HL-60 (cell line): ENCODE measurements at regions not wholly inside any gene's neighbourhood (a gene's known extent, or its start where the extent isn't known, plus 50 kb on each side); places are given as distances from the start of the nearest gene placed in this dataset.
"Not testable (repeated sequence)": the region's sequence is repeated elsewhere in the genome, so short reads cannot be mapped to it uniquely, and the experiment has no call there.

Experiments
- DNase-seq, 2 experiments: peaks; one replicate each; pipeline ENCODE4 v3.0.0-alpha.2; 2010 to 2020; ENCODE audit warnings: low read depth in 1 of 2, low spot score in 1 of 2
- H3K27ac ChIP-seq: fragments of 250-450 bp; sonication (Bioruptor Pico); replicated peaks from 2 replicates; pipeline ENCODE4 v1.5.1; 2020; ENCODE audit warnings: mild to moderate bottlenecking, moderate library complexity
- H3K27me3 ChIP-seq: fragments of 250-450 bp; sonication (Bioruptor Pico); 2 replicates; pipeline ENCODE4 v1.5.1; 2021; ENCODE audit warnings: mild to moderate bottlenecking, moderate library complexity; ENCODE audit not compliant: insufficient read depth, poor library complexity, severe bottlenecking
- H3K4me3 ChIP-seq: replicated peaks from 2 replicates; pipeline ENCODE4 v1.5.1; 2011; ENCODE audit warnings: mild to moderate bottlenecking, control low read depth, low read length; ENCODE audit not compliant: insufficient read depth
- GABPA ChIP-seq: IDR thresholded peaks from 2 replicates; pipeline ENCODE4 v1.6.1; 2012; ENCODE audit warnings: low read depth
- POLR2AphosphoS5 ChIP-seq: IDR thresholded peaks from 2 replicates; pipeline ENCODE4 v1.6.1; 2012; ENCODE audit warnings: low read depth
- SPI1 ChIP-seq: IDR thresholded peaks from 2 replicates; pipeline ENCODE4 v1.6.1; 2012; ENCODE audit warnings: low read depth, mild to moderate bottlenecking, borderline replicate concordance
- TF ChIP-seq, protein P1 (sequence below): IDR thresholded peaks from 2 replicates; pipeline ENCODE4 v1.6.1; 2012; ENCODE audit warnings: low read depth; ENCODE audit not compliant: insufficient replicate concordance
- TF ChIP-seq, protein P2 (sequence below): IDR thresholded peaks from one replicate; pipeline ENCODE4 v1.5.1; 2011; ENCODE audit warnings: low read length, control low read depth, inconsistent platforms; ENCODE audit not compliant: insufficient read depth

DNA sequence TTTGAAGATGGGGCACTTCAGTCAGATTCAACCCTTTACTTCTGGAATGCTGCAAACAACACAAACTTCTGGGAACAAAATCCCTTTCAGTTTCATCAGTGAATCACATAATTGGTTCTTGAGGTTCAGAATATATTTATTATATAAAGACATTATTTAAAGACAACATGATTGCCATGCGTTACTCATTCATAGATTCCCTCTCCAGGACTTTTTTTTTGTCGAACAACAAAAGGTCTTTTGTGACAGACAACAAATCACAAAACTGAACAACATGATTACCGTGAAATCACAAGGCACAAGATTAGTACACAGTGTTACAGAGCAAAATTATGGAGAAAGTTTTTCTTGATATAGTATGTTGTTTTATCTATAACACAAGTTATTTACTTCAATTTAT is 1815.0 kb downstream of the NCAM2 start:
- H3K27ac ChIP-seq: no peak overlapping the region
- no peak for TF ChIP-seq GABPA
- no peak for DNase-seq

DNA sequence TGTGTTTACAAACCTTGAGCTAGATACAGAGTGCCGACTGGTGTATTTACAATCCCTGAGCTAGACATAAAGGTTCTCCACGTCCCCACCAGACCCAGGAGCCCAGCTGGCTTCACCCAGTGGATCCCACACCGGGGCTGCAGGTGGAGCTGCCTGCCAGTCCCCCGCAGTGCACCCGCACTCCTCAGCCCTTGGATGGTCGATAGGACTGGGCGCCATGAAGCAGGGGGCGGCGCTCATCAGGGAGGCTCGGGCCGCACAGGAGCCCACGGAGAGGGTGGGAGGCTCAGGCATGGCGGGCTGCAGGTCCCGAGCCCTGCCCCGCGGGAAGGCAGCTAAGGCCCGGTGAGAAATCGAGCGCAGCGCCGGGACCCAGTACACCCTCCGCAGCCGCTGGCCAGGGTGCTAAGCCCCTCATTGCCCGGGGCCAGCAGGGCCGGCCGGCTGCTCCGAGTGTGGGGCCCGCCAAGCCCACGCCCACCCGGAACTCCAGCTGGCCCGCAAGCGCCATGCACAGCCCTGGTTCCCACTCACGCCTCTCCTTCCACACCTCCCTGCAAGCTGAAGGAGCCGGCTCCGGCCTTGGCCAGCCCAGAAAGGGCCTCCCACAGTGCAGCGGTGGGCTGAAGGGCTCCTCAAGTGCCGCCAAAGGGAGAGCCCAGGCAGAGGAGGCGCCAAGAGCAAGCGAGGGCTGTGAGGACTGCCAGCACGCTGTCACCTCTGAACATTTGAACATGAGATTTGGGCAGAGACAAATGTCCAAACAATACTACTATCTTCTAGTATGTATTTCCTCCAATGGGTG is 1820.7 kb downstream of the NCAM2 start:
- DNase-seq, H3K27me3 ChIP-seq, H3K27ac ChIP-seq, H3K4me3 ChIP-seq: not testable (repeated sequence)

More for the DNA sequence above, 1815.0 kb downstream of the NCAM2 start:
- no peaks in the 10 kb centered on the region for H3K27me3 ChIP-seq
- H3K4me3 ChIP-seq: no peak overlapping the region

DNA sequence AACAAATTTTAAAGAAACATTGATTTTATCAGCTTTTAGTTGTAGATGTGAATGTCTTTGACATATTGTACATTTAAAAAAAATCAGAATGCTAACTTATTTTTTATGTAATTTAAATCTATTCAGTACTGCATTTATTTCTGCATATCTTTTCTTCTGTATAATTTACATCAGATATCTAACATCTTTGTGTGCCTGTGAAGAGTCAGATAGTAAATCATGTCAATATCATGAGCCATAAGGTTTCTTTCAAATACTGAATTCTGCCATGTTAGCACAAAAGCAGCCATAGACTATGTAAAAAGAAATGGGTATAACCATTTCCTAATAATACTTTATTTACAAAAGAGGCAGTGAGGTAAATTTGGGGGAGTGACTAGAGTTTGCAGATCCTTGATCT is 1829.2 kb downstream of the NCAM2 start:
- Histone ChIP-seq H3K27me3 (no peaks in the 10 kb centered on the region), H3K4me3 (no peak overlapping the region), H3K27ac (no peak overlapping the region)
- no peak for DNase-seq
- TF ChIP-seq POLR2AphosphoS5 (no peak), GABPA (no peak), SPI1 (no peak)
- TF ChIP-seq, protein P1, sequence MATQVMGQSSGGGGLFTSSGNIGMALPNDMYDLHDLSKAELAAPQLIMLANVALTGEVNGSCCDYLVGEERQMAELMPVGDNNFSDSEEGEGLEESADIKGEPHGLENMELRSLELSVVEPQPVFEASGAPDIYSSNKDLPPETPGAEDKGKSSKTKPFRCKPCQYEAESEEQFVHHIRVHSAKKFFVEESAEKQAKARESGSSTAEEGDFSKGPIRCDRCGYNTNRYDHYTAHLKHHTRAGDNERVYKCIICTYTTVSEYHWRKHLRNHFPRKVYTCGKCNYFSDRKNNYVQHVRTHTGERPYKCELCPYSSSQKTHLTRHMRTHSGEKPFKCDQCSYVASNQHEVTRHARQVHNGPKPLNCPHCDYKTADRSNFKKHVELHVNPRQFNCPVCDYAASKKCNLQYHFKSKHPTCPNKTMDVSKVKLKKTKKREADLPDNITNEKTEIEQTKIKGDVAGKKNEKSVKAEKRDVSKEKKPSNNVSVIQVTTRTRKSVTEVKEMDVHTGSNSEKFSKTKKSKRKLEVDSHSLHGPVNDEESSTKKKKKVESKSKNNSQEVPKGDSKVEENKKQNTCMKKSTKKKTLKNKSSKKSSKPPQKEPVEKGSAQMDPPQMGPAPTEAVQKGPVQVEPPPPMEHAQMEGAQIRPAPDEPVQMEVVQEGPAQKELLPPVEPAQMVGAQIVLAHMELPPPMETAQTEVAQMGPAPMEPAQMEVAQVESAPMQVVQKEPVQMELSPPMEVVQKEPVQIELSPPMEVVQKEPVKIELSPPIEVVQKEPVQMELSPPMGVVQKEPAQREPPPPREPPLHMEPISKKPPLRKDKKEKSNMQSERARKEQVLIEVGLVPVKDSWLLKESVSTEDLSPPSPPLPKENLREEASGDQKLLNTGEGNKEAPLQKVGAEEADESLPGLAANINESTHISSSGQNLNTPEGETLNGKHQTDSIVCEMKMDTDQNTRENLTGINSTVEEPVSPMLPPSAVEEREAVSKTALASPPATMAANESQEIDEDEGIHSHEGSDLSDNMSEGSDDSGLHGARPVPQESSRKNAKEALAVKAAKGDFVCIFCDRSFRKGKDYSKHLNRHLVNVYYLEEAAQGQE: no peak
- TF ChIP-seq, protein P2, sequence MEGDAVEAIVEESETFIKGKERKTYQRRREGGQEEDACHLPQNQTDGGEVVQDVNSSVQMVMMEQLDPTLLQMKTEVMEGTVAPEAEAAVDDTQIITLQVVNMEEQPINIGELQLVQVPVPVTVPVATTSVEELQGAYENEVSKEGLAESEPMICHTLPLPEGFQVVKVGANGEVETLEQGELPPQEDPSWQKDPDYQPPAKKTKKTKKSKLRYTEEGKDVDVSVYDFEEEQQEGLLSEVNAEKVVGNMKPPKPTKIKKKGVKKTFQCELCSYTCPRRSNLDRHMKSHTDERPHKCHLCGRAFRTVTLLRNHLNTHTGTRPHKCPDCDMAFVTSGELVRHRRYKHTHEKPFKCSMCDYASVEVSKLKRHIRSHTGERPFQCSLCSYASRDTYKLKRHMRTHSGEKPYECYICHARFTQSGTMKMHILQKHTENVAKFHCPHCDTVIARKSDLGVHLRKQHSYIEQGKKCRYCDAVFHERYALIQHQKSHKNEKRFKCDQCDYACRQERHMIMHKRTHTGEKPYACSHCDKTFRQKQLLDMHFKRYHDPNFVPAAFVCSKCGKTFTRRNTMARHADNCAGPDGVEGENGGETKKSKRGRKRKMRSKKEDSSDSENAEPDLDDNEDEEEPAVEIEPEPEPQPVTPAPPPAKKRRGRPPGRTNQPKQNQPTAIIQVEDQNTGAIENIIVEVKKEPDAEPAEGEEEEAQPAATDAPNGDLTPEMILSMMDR: no peak

DNA sequence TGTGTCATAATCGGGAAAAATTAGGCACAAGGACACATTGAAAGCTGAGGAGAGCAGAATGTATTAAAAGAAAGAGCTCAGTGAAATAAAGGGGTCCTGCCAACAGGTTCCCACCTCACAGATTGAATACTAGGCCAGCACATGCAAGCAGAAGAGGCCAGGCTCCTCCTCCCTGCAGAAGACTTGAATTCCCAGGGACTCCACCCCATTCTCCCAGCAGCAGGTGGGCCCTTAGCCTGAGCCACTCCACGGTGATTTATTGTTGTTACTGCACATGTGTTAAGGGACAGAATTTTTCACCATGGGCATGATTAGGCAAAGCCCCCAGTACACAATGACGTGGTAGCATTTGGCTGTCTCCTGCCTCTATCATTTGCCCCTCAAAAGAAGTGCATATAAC is 1844.7 kb downstream of the NCAM2 start:
- no peak for DNase-seq
- no peaks in the 10 kb centered on the region for H3K27me3 ChIP-seq
- no peak overlapping the region for H3K4me3 ChIP-seq
- TF ChIP-seq, protein P2: no peak
- no peak for TF ChIP-seq SPI1
- TF ChIP-seq POLR2AphosphoS5: no peak
- TF ChIP-seq GABPA: no peak
- TF ChIP-seq, protein P1: no peak
- H3K27ac ChIP-seq: no peak overlapping the region

DNA sequence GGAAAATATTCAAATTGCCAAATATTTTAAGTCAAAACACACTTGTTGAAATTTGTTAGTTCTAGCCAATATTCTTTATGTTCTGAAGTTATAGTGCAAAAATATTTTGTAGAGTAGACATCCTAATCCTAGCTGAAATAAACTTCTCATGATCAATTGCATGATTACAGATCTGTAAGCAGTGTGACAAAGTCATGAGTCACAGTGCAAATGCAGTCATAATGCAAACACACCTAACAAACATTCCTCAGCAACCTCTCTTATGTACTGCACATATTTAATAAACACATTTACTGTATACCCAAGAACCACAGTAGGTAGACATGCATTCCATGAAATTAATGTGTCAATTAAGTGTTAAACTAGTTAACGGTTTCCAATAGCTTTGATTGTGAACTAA is 1857.4 kb downstream of the NCAM2 start:
- DNase-seq: no peak
- H3K4me3 ChIP-seq: no peak overlapping the region
- TF ChIP-seq, protein P2: no peak
- TF ChIP-seq SPI1: no peak
- TF ChIP-seq GABPA: no peak
- H3K27ac ChIP-seq: no peak overlapping the region
- no peaks in the 10 kb centered on the region for H3K27me3 ChIP-seq
